ENCODE measurements at regions not wholly inside any gene's neighbourhood (a gene's known extent, or its start where the extent isn't known, plus 50 kb on each side); places are given as distances from the start of the nearest gene placed in this dataset.

- no peak for TF ChIP-seq CTCF (IDR thresholded peaks at IDR 0.05; ENCODE audit: low read depth, low read length)
- no peak for DNase-seq (ENCODE audit: extremely low read depth, low read depth)
Measured at GRCh38 chr5:112649882-112650281, 87.8 kb upstream of the APC start.

GRCh38 chr5:112653638-112654205 is 84.0 kb upstream of the APC start:
- TF ChIP-seq CTCF (IDR thresholded peaks at IDR 0.05; ENCODE audit: low read depth, low read length) = no peak
- DNase-seq (ENCODE audit: extremely low read depth, low read depth) = no peak

- TF ChIP-seq CTCF (IDR thresholded peaks at IDR 0.05; ENCODE audit: low read depth, low read length) = no peak
- no peak for DNase-seq (ENCODE audit: extremely low read depth, low read depth)
Measured at GRCh38 chr5:112655513-112655912, 82.2 kb upstream of the APC start.

- TF ChIP-seq CTCF (IDR thresholded peaks at IDR 0.05; ENCODE audit: low read depth, low read length) = no peak
- no peak for DNase-seq (ENCODE audit: extremely low read depth, low read depth)
Measured at GRCh38 chr5:112656451-112656850, 81.2 kb upstream of the APC start.

GRCh38 chr5:112657804-112658203 is 79.9 kb upstream of the APC start:
- no peak for DNase-seq (ENCODE audit: extremely low read depth, low read depth)
- TF ChIP-seq CTCF (IDR thresholded peaks at IDR 0.05; ENCODE audit: low read depth, low read length) = no peak

- no peak for TF ChIP-seq CTCF (IDR thresholded peaks at IDR 0.05; ENCODE audit: low read depth, low read length)
- no peak for DNase-seq (ENCODE audit: extremely low read depth, low read depth)
Measured at GRCh38 chr5:112660359-112660758, 77.3 kb upstream of the APC start.

GRCh38 chr5:112663146-112663545 is 74.5 kb upstream of the APC start:
- TF ChIP-seq CTCF (IDR thresholded peaks at IDR 0.05; ENCODE audit: low read depth, low read length) = no peak
- no peak for DNase-seq (ENCODE audit: extremely low read depth, low read depth)

Data from AG09319 (cell line).